ENCODE measurements at regions not wholly inside any gene's neighbourhood (a gene's known extent, or its start where the extent isn't known, plus 50 kb on each side); places are given as distances from the start of the nearest gene placed in this dataset.

DNA sequence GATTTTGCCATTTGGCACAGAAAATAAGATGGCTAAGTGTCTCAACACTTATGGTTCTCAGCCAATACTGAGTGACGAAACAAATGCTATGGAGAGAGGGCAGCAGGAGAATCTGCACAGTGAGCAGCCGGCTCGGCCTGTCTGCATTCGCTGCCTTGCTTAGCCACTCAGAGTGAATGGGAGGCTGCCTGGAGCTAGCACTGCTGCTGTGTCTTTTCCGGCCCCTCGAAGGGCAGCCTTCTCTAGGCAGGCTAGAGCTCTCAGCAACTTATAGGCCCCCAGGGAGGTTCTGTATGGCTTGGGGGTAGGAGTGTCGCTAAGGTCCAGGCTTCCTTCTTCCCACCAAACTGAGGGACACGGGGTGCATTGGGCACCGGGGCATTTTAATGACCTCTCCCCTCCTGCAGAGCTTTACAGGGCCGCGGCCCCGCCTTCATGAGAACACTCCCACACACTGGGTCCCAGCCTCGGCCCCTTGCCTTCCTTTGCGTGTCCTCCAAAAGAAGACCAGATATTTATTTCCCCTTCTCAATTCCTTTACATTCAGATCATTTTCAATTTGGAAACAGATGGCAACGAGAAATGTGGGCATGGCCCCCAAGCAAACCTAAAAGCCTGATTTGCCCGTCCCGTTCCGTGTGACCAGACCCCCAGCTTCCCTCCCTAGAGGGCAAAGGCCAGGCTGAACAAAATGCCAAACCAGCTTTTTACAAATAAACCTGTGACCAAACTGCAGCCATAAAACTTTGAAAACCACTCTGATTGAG is 670.9 kb downstream of the TOX3 start:
- Histone ChIP-seq H4K20me1 (ENCODE audit: insufficient read depth, low read length) (no peaks in the 10 kb centered on the region), H3K27me3 (ENCODE audit: control insufficient read depth, insufficient read depth, low read length) (no peaks in the 10 kb centered on the region), H2BK20ac (ENCODE audit: low read depth, low read length) (peak overlapping the region; percentile 99), H3K79me1 (ENCODE audit: low read depth in 1 of 2, low read length in 2 of 2) (peaks cover 0 to 18% of the 10 kb centered on the region in 2 experiments; a peak in 1 of 4 replicates), H3K4me3 (ENCODE audit: insufficient read depth, low read depth, low read length) (no peak overlapping the region), H2BK15ac (ENCODE audit: low read depth, low read length) (peak overlapping the region; percentile 98; the same call in 2 of the 3 replicates), H2AK9ac (replicated peaks; ENCODE audit: low read depth, low read length, poor library complexity) (peak overlapping the region; percentile 66), H2BK5ac (ENCODE audit: low read depth, low read length, poor library complexity, severe bottlenecking) (peak overlapping the region; percentile 99), H3K9ac (ENCODE audit: low read depth, low read length) (peak overlapping the region; percentile 18), H3K4me2 (ENCODE audit: low read depth, low read length) (no peak overlapping the region), H2BK120ac (ENCODE audit: low read depth, low read length) (peak overlapping the region; percentile 100), H3K18ac (ENCODE audit: low read depth, low read length) (peak overlapping the region; percentile 97), H4K91ac (ENCODE audit: insufficient read depth, low read depth, low read length) (peak overlapping the region; percentile 96), H4K5ac (ENCODE audit: low read depth, low read length) (peak overlapping the region; percentile 77), H4K8ac (ENCODE audit: low read depth in 2 of 2, low read length in 2 of 2) (peak overlapping the region; percentile 84 to 93), H3K27ac (ENCODE audit: insufficient read depth, low read length) (peak overlapping the region; percentile 91), H3K14ac (replicated peaks; ENCODE audit: low read depth, low read length) (peak overlapping the region; percentile 99), H3K9me1 (ENCODE audit: insufficient read depth, low read length) (peaks cover 28% of the 10 kb centered on the region), H3K4me1 (ENCODE audit: control insufficient read depth, insufficient read depth, low read length) (peaks cover 35% of the 10 kb centered on the region), H3K23ac (ENCODE audit: low read depth, low read length) (peak overlapping the region; percentile 55), H3K4ac (ENCODE audit: low read depth, low read length) (peak overlapping the region; percentile 100), H2AK5ac (ENCODE audit: low read depth, low read length) (peak overlapping the region; percentile 96), H3K9me3 (ENCODE audit: control insufficient read depth, insufficient read depth, low read length) (no peaks in the 10 kb centered on the region), H2AFZ (replicated peaks; ENCODE audit: low read length, poor library complexity) (peak overlapping the region; percentile 79), H3K36me3 (ENCODE audit: control insufficient read depth, insufficient read depth, low read length) (no peaks in the 10 kb centered on the region), H3K56ac (ENCODE audit: extremely low read depth, insufficient read depth, low read length) (peak overlapping the region; percentile 84)
- no peak for DNase-seq
- no peak; the same call in 1 of the 2 replicates for ATAC-seq (ENCODE audit: low read depth)
- intact Hi-C loops (cut with micrococcal nuclease), result no loop called here
- dilution Hi-C loops (cut with HindIII; ENCODE audit: low sequenced_read_pairs, unreplicated experiment), result no loop called here
- WGBS, 2 experiments (ENCODE audit: extremely low coverage in 2 of 2, insufficient read length in 1 of 2), result 84% methylated on average over 9 of the region's 18 CpGs; no CpG with 5 or more reads in 1 of the 2 experiments
- ChIA-PET POLR2A (ENCODE audit: unreplicated experiment) (interaction anchor here (0.7 kb wide), 1 partner anchor 29 kb away, joined by 3 read pairs; no protein-coding TSS in a partner anchor), CTCF (interaction anchor here (0.6 to 2.0 kb wide), 5 partner anchors 22 to 95 kb away, joined by 3 to 5 read pairs (median 3); no protein-coding TSS in a partner anchor)
- BruUV-seq (replicated peaks), result no TSS peak
- in situ Hi-C loops (cut with MboI; ENCODE audit: low sequenced_read_pairs), result loop anchor here (25.0 kb wide), 1 partner anchor 1186 kb away; the partner anchor contains the start of genes CHD9 and CHD9NB
- no peak for TF ChIP-seq POLR2A (IDR thresholded peaks at IDR 0.05; ENCODE audit: low read depth, low read length)
- no peak for TF ChIP-seq MAZ (IDR thresholded peaks at IDR 0.05; ENCODE audit: borderline replicate concordance, low read depth, low read length)
- TF ChIP-seq MAFK (IDR thresholded peaks at IDR 0.05; ENCODE audit: low read depth, low read length), result no peak
- TF ChIP-seq RAD21 (IDR thresholded peaks at IDR 0.05; ENCODE audit: low read length), result no peak
- no peak for TF ChIP-seq CHD1 (IDR thresholded peaks at IDR 0.05; ENCODE audit: low read depth, low read length)
- TF ChIP-seq, protein P1, sequence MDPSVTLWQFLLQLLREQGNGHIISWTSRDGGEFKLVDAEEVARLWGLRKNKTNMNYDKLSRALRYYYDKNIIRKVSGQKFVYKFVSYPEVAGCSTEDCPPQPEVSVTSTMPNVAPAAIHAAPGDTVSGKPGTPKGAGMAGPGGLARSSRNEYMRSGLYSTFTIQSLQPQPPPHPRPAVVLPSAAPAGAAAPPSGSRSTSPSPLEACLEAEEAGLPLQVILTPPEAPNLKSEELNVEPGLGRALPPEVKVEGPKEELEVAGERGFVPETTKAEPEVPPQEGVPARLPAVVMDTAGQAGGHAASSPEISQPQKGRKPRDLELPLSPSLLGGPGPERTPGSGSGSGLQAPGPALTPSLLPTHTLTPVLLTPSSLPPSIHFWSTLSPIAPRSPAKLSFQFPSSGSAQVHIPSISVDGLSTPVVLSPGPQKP (IDR thresholded peaks at IDR 0.05; ENCODE audit: borderline replicate concordance, low read depth, low read length), result no peak
- TF ChIP-seq FOS (IDR thresholded peaks at IDR 0.05; ENCODE audit: low read depth, low read length), result no peak
- no peak for TF ChIP-seq RFX5 (IDR thresholded peaks at IDR 0.05; ENCODE audit: low read depth, low read length)
- TF ChIP-seq, protein P2, sequence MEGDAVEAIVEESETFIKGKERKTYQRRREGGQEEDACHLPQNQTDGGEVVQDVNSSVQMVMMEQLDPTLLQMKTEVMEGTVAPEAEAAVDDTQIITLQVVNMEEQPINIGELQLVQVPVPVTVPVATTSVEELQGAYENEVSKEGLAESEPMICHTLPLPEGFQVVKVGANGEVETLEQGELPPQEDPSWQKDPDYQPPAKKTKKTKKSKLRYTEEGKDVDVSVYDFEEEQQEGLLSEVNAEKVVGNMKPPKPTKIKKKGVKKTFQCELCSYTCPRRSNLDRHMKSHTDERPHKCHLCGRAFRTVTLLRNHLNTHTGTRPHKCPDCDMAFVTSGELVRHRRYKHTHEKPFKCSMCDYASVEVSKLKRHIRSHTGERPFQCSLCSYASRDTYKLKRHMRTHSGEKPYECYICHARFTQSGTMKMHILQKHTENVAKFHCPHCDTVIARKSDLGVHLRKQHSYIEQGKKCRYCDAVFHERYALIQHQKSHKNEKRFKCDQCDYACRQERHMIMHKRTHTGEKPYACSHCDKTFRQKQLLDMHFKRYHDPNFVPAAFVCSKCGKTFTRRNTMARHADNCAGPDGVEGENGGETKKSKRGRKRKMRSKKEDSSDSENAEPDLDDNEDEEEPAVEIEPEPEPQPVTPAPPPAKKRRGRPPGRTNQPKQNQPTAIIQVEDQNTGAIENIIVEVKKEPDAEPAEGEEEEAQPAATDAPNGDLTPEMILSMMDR (conservative IDR thresholded peaks at IDR 0.05; ENCODE audit: low read depth, low read length), result no peak
- TF ChIP-seq, protein P3, sequence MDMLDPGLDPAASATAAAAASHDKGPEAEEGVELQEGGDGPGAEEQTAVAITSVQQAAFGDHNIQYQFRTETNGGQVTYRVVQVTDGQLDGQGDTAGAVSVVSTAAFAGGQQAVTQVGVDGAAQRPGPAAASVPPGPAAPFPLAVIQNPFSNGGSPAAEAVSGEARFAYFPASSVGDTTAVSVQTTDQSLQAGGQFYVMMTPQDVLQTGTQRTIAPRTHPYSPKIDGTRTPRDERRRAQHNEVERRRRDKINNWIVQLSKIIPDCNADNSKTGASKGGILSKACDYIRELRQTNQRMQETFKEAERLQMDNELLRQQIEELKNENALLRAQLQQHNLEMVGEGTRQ (IDR thresholded peaks at IDR 0.05; ENCODE audit: low read depth, low read length), result no peak
- no peak for TF ChIP-seq MXI1 (IDR thresholded peaks at IDR 0.05; ENCODE audit: borderline replicate concordance, low read depth, low read length)
- no peak for TF ChIP-seq NFE2L2 (IDR thresholded peaks at IDR 0.05; ENCODE audit: low read depth, low read length)
- no peak for TF ChIP-seq SMC3 (IDR thresholded peaks at IDR 0.05; ENCODE audit: low read depth, low read length)
- TF ChIP-seq BHLHE40 (IDR thresholded peaks at IDR 0.05; ENCODE audit: low read depth, low read length), result no peak

Measured in IMR-90 (cell line).